ENCODE measurements at regions not wholly inside any gene's neighbourhood (a gene's known extent, or its start where the extent isn't known, plus 50 kb on each side); places are given as distances from the start of the nearest gene placed in this dataset.

DNA sequence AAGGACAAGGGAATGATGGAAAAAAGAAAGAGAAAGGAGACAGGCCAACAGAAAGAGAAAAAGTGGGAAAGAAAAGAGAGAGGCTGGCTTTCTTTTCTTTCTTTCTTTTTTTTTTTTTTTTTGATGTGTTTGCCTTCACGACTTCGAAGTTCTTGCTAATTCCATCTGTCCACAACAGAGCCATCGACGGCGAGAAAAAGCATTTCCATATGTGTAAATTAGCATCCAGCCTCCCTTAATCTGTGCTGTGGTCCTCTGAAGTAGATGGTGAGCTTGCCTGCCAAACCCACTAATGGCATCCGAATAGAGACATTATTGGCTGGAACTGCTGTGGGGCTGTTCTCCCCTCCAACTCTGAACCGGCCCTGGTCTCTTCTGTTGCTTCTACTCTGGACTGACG, 997.4 kb downstream of the BCL11B start:
- DNase-seq, result no peak

DNA sequence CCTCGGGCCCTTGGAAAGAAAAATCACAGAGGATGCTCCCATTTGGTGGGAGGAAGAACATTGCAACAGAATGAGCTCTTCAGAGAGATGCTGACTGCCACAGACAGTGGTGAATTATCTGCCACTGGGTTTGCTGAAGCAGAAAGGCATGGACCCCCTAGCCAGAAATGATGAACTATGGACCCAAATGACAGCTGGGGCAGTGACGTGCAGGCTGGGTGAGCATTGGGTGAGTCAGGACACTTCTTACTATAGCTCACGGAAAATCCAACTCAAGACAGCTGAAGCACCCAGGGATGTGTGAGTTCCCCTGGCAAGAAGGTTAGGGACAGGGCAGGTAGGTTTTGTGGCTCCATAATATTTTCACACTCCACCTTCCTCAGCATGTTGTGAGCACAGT, 993.2 kb downstream of the BCL11B start:
- DNase-seq, result no peak

GRCh38 chr14:98280436-98280835, 991.6 kb downstream of the BCL11B start:
- DNase-seq, result no peak

DNA sequence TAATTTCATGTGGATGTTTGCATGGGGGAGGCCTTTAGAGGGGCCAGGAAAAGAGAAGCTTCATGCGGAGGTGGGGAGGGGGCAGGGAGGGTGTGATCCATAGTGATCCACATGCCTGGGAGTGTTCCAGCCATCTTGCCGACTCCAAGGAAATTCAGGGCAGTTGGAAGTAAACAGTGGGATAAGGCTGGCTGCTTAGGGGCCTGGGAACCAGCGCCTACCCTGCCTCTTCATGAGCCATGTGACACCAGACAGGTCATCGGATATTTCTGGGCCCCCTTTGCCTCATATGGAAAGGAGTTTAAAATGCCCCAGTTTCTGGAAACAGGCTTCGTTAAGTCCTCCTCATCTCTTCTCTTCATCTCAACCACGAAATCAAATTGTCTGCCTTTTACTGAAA, 983.2 kb downstream of the BCL11B start:
- DNase-seq, result no peak

DNA sequence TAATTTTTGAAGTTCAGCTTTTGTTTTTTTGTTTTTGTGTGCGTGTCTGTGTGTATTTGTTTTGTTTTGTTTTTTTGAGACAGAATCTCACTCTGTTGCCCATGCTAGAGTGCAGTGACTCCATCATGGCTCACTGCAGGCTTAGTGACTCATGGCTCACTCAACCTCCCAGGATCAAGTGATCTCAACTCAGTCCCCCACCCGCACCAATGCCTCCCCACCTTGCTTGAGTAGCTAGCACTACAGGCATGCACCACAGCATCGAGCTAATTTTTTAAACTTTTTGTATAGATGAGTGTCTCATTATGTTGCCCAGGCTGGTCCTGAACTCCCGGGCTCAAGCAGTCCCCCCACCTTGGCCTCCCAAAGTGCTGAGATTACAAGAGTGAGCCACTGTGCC, 981.4 kb downstream of the BCL11B start:
- no peak for DNase-seq

- DNase-seq, result no peak
These were observed 979.8 kb downstream of the BCL11B start for GRCh38 chr14:98292191-98292590.

DNA sequence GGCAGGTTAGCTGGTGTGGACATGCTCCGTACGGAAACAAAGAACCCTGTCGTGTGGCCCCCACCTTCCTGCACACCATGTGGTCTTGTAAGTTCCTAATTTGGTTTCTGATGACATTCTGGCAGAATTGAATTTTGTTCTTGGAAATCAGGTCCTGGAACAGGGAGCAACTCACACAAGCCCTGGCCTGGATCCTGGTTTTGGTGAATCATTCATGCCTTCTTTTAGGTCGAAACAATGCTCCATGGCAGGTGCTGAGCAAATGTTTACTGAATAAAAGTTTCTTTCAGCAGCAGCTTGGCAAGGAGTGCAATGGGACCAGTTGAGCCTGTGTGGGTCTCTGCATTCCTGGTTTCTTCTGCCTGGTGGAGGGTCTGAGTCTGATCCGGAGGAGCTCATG, 978.4 kb downstream of the BCL11B start:
- no peak for DNase-seq

- DNase-seq, result no peak
These were observed 975.1 kb downstream of the BCL11B start for GRCh38 chr14:98296895-98297294.

GRCh38 chr14:98297567-98297966, 974.4 kb downstream of the BCL11B start:
- DNase-seq, result no peak

DNA sequence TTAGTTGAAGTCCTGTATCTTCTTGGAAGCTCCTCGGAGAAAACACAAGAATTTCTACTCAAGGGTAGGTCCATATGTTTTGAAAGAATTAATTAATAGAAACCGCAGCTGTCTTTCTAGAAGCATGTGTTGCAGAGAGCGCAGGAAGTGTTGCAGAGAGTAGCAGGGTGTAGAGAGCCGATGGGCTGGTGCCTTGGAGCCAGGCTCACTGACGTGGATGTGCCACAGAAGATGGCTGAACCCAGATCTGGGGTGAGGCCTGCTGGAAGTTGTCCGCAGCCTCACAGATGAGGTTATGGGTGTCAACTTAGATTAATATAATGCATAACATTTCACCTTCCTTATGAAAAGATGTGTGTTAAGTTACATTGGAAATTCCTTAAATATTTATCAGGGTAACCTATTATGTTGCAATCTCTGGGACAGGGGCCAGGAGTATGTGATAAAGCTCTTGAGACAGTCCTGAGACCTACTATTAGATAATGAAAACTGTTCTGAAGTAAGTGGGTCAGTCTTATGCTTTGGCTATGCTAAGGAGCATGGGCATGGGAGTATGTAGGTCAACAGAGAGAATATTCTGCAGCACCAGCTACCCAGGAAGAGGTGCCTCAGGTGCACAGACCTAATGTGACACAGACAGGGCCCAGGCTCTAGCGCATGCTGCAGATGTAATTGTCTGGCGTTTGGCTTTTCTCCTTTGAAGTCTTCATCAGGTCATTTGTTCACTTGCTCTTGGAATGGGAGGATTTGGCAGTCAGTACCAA, 973.3 kb downstream of the BCL11B start:
- no peak for DNase-seq

- DNase-seq, result no peak
These were observed 970.3 kb downstream of the BCL11B start for GRCh38 chr14:98301681-98302080.

DNA sequence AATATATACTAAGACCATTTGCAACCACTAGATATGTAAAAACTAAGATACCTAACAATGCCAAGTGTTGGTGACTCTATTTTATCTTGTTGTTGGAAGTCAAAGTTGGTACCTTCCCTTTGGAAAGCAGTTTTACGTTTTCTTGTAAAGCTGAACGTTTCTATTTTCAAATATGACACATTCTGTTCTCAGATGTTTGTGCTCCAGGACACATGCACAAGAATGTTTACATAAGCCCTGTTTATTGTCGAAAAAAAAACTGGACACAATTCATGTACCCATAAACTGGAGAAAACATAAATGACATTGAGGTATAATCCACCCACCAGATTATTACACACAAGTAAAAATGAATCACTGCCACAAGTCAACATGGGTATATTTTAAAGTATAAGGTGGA, 967.4 kb downstream of the BCL11B start:
- no peak for DNase-seq

- DNase-seq, result no peak
These were observed 962.4 kb downstream of the BCL11B start for GRCh38 chr14:98309591-98309990.

- DNase-seq, result no peak
These were observed 960.0 kb downstream of the BCL11B start for GRCh38 chr14:98312006-98312405.

GRCh38 chr14:98321841-98322240, 950.2 kb downstream of the BCL11B start:
- DNase-seq, result no peak

- no peak for DNase-seq
These were observed 948.2 kb downstream of the BCL11B start for GRCh38 chr14:98323836-98324235.

DNA sequence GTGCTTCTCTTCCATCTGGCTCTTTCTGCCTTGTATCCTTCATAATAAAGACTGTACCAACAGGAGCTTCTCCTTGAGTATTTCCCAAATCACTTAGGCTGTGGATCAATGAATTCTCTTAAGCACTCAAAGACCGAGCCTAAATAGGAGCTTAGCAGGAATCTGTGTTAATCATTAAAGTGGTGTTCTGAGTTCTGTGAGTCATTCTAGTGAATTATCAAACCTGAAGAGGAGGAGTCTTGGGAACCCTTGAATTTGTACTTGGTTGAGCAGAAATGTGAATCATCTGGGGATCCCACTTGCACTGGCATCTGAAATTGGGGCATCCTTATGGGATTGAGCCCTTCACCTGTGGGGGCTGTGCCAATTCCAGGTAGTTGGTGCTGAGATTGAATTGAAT, 946.2 kb downstream of the BCL11B start:
- DNase-seq, result no peak

- no peak for DNase-seq
These were observed 943.5 kb downstream of the BCL11B start for GRCh38 chr14:98328496-98328895.

GRCh38 chr14:98334186-98334585, 937.8 kb downstream of the BCL11B start:
- DNase-seq, result no peak

DNA sequence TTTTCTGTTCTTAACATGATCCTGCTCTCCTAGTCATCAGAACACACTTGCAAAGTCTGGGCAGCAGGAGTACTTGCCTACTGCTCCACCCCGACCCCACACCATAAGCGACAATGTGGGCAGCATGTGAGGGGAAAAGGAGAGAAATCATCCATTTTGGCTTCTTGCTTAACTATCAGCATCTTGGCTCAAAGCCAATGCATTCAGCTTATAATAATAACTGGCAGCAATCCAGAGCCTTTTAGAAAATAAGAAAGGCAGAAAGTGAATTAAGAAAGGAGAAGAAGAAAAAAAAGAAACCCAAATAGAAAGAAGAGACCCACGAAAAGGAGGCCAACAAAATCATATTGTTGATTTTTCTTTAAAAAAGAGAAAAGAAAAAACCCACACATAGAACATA, 930.8 kb downstream of the BCL11B start:
- no peak for DNase-seq

DNA sequence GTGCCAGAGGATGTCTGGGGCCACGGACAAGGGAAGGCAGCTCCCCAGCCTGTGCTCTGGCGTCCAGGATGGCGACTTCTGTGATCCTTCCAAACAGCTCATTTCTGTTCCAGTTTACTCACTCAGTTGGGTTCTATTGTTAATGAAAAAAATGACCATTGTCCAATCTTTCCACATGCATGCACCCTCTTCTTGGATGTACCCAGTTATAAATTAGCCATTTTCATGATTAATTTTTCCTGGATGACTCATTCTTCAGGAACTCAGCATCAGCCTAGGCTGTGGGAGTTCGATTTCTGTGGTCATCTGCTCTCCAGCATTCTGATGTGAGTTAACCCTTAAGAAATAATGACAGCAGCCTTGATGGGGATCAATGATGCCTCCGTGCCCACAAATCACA, 926.8 kb downstream of the BCL11B start:
- DNase-seq, result no peak

GRCh38 chr14:98347686-98348085, 924.3 kb downstream of the BCL11B start:
- no peak for DNase-seq

- DNase-seq, result no peak
These were observed 923.5 kb downstream of the BCL11B start for GRCh38 chr14:98348505-98348904.

- no peak for DNase-seq
These were observed 921.8 kb downstream of the BCL11B start for GRCh38 chr14:98350213-98350612.

DNA sequence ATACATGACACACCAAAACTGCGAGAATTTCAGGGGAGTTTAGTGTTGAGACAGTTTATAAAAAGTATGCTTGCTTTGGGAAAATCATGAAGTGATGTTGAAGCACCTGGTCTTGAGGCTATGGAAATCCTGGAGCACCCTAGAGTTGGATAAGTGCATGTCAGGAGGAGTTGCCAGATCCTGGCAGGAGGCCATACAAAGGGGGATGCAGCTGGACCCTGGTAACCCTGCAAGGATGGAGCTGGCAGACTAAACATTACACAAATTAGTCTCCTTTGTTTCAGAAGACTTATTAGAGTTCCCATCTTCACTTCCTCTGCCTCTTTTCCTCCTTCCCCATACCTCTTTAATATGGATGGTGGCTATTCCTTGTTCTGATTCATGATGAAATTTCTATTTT, 907.0 kb downstream of the BCL11B start:
- no peak for DNase-seq
